IMR-90 (cell line): ENCODE measurements at regions not wholly inside any gene's neighbourhood (a gene's known extent, or its start where the extent isn't known, plus 50 kb on each side); places are given as distances from the start of the nearest gene placed in this dataset.

Experiments used
- ATAC-seq: fragments of 200-7000 bp; cut with Tn5 transposase; 2 replicates; pipeline ENCODE4 v1.9.1; 2020; ENCODE audit warnings: low read depth, mild to moderate bottlenecking, moderate library complexity
- BruUV-seq: library from RNA; stranded (reverse); fragments of 400-500 nt; replicated peaks from 2 replicates; lab custom pipeline; 2021; lab: Mats Ljungman, UMichigan
- CTCF ChIA-PET: fragments of 300-600 bp; formaldehyde crosslinking; extraction: SDS; loops from one replicate; lab custom pipeline; 2021; ENCODE audit warnings: antibody characterized with exemption; lab: Yijun Ruan, JAX
- POLR2A ChIA-PET: fragments of 300-600 bp; sonication (Branson Sonifier 250); formaldehyde crosslinking; loops from one replicate; lab custom pipeline; 2022; ENCODE audit warnings: antibody characterized with exemption; ENCODE audit not compliant: unreplicated experiment; lab: Charles Lee
- DNase-seq: peaks from one replicate; pipeline ENCODE4 v3.0.0; 2013
- H2AFZ ChIP-seq: replicated peaks from 2 replicates; pipeline ENCODE3; 2013; ENCODE audit warnings: low read length, mild to moderate bottlenecking; ENCODE audit not compliant: poor library complexity
- H2AK5ac ChIP-seq: 2 replicates; pipeline ENCODE4 v1.6.1; 2013; ENCODE audit warnings: low read depth, low read length, inconsistent platforms
- H2AK9ac ChIP-seq: replicated peaks from 2 replicates; pipeline ENCODE3; 2013; ENCODE audit warnings: mild to moderate bottlenecking, low read depth, low read length, moderate library complexity; ENCODE audit not compliant: poor library complexity
- H2BK120ac ChIP-seq: 2 replicates; pipeline ENCODE4 v1.6.1; 2013; ENCODE audit warnings: low read depth, low read length, inconsistent platforms
- H2BK15ac ChIP-seq: 3 replicates; pipeline ENCODE4 v1.6.1; 2013; ENCODE audit warnings: low read depth, low read length, inconsistent platforms
- H2BK20ac ChIP-seq: 2 replicates; pipeline ENCODE4 v1.6.1; 2013; ENCODE audit warnings: low read depth, mild to moderate bottlenecking, inconsistent platforms, low read length, moderate library complexity
- H2BK5ac ChIP-seq: 2 replicates; pipeline ENCODE4 v1.6.1; 2013; ENCODE audit warnings: mild to moderate bottlenecking, low read depth, low read length, inconsistent platforms; ENCODE audit not compliant: poor library complexity, severe bottlenecking
- H3K14ac ChIP-seq: replicated peaks from 2 replicates; pipeline ENCODE4 v1.6.1; 2013; ENCODE audit warnings: low read depth, low read length, inconsistent platforms
- H3K18ac ChIP-seq: 2 replicates; pipeline ENCODE4 v1.6.1; 2013; ENCODE audit warnings: low read depth, low read length, control low read depth
- H3K23ac ChIP-seq: 2 replicates; pipeline ENCODE4 v1.6.1; 2013; ENCODE audit warnings: low read depth, low read length, inconsistent platforms
- H3K27ac ChIP-seq: 2 replicates; pipeline ENCODE4 v1.5.1; 2013; ENCODE audit warnings: mild to moderate bottlenecking, control low read depth, low read length; ENCODE audit not compliant: insufficient read depth
- H3K27me3 ChIP-seq: 2 replicates; pipeline ENCODE4 v1.6.1; 2013; ENCODE audit warnings: low read length; ENCODE audit not compliant: control insufficient read depth, insufficient read depth
- H3K36me3 ChIP-seq: 2 replicates; pipeline ENCODE4 v1.6.1; 2013; ENCODE audit warnings: low read length, mixed read lengths; ENCODE audit not compliant: control insufficient read depth, insufficient read depth
- H3K4ac ChIP-seq: 2 replicates; pipeline ENCODE4 v1.6.1; 2013; ENCODE audit warnings: low read depth, low read length, inconsistent platforms
- H3K4me1 ChIP-seq: 2 replicates; pipeline ENCODE4 v1.6.1; 2013; ENCODE audit warnings: low read length, mixed read lengths; ENCODE audit not compliant: control insufficient read depth, insufficient read depth
- H3K4me2 ChIP-seq: 2 replicates; pipeline ENCODE4 v1.6.1; 2013; ENCODE audit warnings: low read depth, mild to moderate bottlenecking, control low read depth, low read length, moderate library complexity
- H3K4me3 ChIP-seq: 2 replicates; pipeline ENCODE4 v1.5.1; 2013; ENCODE audit warnings: low read depth, mild to moderate bottlenecking, control low read depth, low read length, moderate library complexity; ENCODE audit not compliant: insufficient read depth
- H3K56ac ChIP-seq: 2 replicates; pipeline ENCODE4 v1.6.1; 2013; ENCODE audit warnings: low read length, inconsistent platforms; ENCODE audit not compliant: insufficient read depth; ENCODE audit errors: extremely low read depth
- H3K79me1 ChIP-seq, 2 experiments: 2 replicates each; pipeline ENCODE4 v1.6.1; 2013; ENCODE audit warnings: low read length in 2 of 2, inconsistent platforms in 1 of 2, low read depth in 1 of 2
- H3K9ac ChIP-seq: 2 replicates; pipeline ENCODE4 v1.6.1; 2013; ENCODE audit warnings: low read depth, low read length, control low read depth
- H3K9me1 ChIP-seq: 2 replicates; pipeline ENCODE4 v1.6.1; 2013; ENCODE audit warnings: low read length, inconsistent platforms; ENCODE audit not compliant: insufficient read depth
- H3K9me3 ChIP-seq: 2 replicates; pipeline ENCODE4 v1.6.1; 2013; ENCODE audit warnings: low read length; ENCODE audit not compliant: control insufficient read depth, insufficient read depth
- H4K20me1 ChIP-seq: 2 replicates; pipeline ENCODE4 v1.6.1; 2013; ENCODE audit warnings: low read length, inconsistent platforms; ENCODE audit not compliant: insufficient read depth
- H4K5ac ChIP-seq: 2 replicates; pipeline ENCODE4 v1.6.1; 2013; ENCODE audit warnings: mild to moderate bottlenecking, low read depth, low read length, control low read depth
- H4K8ac ChIP-seq, 2 experiments: 2 replicates each; pipeline ENCODE4 v1.6.1; 2013; ENCODE audit warnings: low read depth in 2 of 2, low read length in 2 of 2, control low read depth in 1 of 2, inconsistent platforms in 1 of 2
- H4K91ac ChIP-seq: 2 replicates; pipeline ENCODE4 v1.6.1; 2013; ENCODE audit warnings: low read depth, low read length, inconsistent platforms; ENCODE audit not compliant: insufficient read depth
- BHLHE40 ChIP-seq: fragments of 150-350 bp; IDR thresholded peaks from 2 replicates; pipeline ENCODE4 v1.6.1; 2016; ENCODE audit warnings: mild to moderate bottlenecking, low read depth, low read length
- CEBPB ChIP-seq: IDR thresholded peaks from 2 replicates; pipeline ENCODE4 v1.6.1; 2012; ENCODE audit warnings: low read depth, low read length, improper control_type of control experiment
- CTCF ChIP-seq: conservative IDR thresholded peaks from 2 replicates; pipeline ENCODE4 v1.5.1; 2012; ENCODE audit warnings: mild to moderate bottlenecking, low read depth, low read length, improper control_type of control experiment
- ELK1 ChIP-seq: fragments of 150-350 bp; IDR thresholded peaks from 2 replicates; pipeline ENCODE4 v1.6.1; 2016; ENCODE audit warnings: low read depth, mild to moderate bottlenecking, low read length, moderate library complexity, borderline replicate concordance
- MAFK ChIP-seq: IDR thresholded peaks from 2 replicates; pipeline ENCODE4 v1.6.1; 2012; ENCODE audit warnings: low read depth, low read length, improper control_type of control experiment
- MAZ ChIP-seq: IDR thresholded peaks from 2 replicates; pipeline ENCODE4 v1.6.1; 2012; ENCODE audit warnings: low read depth, mild to moderate bottlenecking, low read length, improper control_type of control experiment, moderate library complexity, borderline replicate concordance
- POLR2A ChIP-seq: IDR thresholded peaks from 2 replicates; pipeline ENCODE4 v1.6.1; 2012; ENCODE audit warnings: mild to moderate bottlenecking, low read depth, low read length
- RAD21 ChIP-seq: IDR thresholded peaks from 2 replicates; pipeline ENCODE4 v1.6.1; 2012; ENCODE audit warnings: low read length, improper control_type of control experiment
- RCOR1 ChIP-seq: IDR thresholded peaks from 2 replicates; pipeline ENCODE4 v1.6.1; 2012; ENCODE audit warnings: mild to moderate bottlenecking, low read length, improper control_type of control experiment; ENCODE audit not compliant: insufficient replicate concordance
- RFX5 ChIP-seq: IDR thresholded peaks from 2 replicates; pipeline ENCODE4 v1.8.0; 2012; ENCODE audit warnings: low read depth, mild to moderate bottlenecking, low read length, moderate library complexity
- SMC3 ChIP-seq: fragments of 150-350 bp; IDR thresholded peaks from 2 replicates; pipeline ENCODE4 v1.6.1; 2016; ENCODE audit warnings: low read depth, mild to moderate bottlenecking, antibody characterized with exemption, low read length, moderate library complexity
- WGBS, 2 experiments: methylation state at CpG; one replicate each; pipeline versions ENCODE4 v1.1.5 to v1.1.7; 2013; ENCODE audit warnings: missing lambda C conversion rate in 2 of 2; ENCODE audit not compliant: insufficient read length in 1 of 2; ENCODE audit errors: extremely low coverage in 2 of 2; 5-methylcytosine and 5-hydroxymethylcytosine counted together
- dilution Hi-C: fragments of 300-500 bp; cut with HindIII; formaldehyde crosslinking; loops from one replicate; pipeline ENCODE4 v1.14.3; 2018; ENCODE audit warnings: low sequenced_read_pairs; ENCODE audit not compliant: unreplicated experiment
- in situ Hi-C: fragments of 300-500 bp; cut with MboI; formaldehyde crosslinking; loops from 3 replicates; pipeline ENCODE4 v1.14.3; 2019; ENCODE audit warnings: low sequenced_read_pairs, inconsistent platforms, mixed read lengths
- intact Hi-C: fragments of 100-400 bp; cut with micrococcal nuclease; formaldehyde crosslinking; loops from 2 replicates; pipeline ENCODE4 v1.10.0; 2022

GRCh38 chr7:1340461-1341360, 108.0 kb downstream of the UNCX start (continued):
- no peak for TF ChIP-seq RCOR1

- BruUV-seq = no TSS peak
- in situ Hi-C loops = no loop called here
- CTCF ChIA-PET = no interaction called here
- TF ChIP-seq SMC3 = no peak
- TF ChIP-seq CEBPB = no peak
- no peak for TF ChIP-seq RFX5
- TF ChIP-seq RAD21 = no peak
- no peak for TF ChIP-seq CTCF
- TF ChIP-seq MAZ = no peak
- no peak for TF ChIP-seq RCOR1
- no peak for TF ChIP-seq POLR2A
- TF ChIP-seq MAFK = no peak
- no peak for TF ChIP-seq BHLHE40
- no peak for TF ChIP-seq ELK1
Measured at GRCh38 chr7:1341361-1342089, 108.9 kb downstream of the UNCX start.

More at GRCh38 chr7:1341361-1342089, 108.9 kb downstream of the UNCX start:
- no peak overlapping the region for H3K4ac ChIP-seq
- WGBS, 2 experiments = 60% methylated on average over 1 of the region's 20 CpGs; no CpG with 5 or more reads in 1 of the 2 experiments
- H3K56ac ChIP-seq = no peak overlapping the region
- no peaks in the 10 kb centered on the region for H4K20me1 ChIP-seq
- H3K14ac ChIP-seq = no peak overlapping the region
- no peaks in the 10 kb centered on the region for H3K9me1 ChIP-seq
- no peak overlapping the region for H3K9ac ChIP-seq
- DNase-seq (no peak), ATAC-seq (no peak)
- H2AK9ac ChIP-seq = no peak overlapping the region
- H3K27me3 ChIP-seq = peaks cover 31% of the 10 kb centered on the region
- H4K8ac ChIP-seq = no peak overlapping the region
- no peak overlapping the region for H3K18ac ChIP-seq
- POLR2A ChIA-PET = no interaction called here
- no peak overlapping the region for H4K5ac ChIP-seq
- H3K27ac ChIP-seq = no peak overlapping the region
- no peak overlapping the region for H2AK5ac ChIP-seq
- no peak overlapping the region for H2BK15ac ChIP-seq
- no peak overlapping the region for H3K4me2 ChIP-seq
- no peaks in the 10 kb centered on the region for H3K36me3 ChIP-seq
- H2BK20ac ChIP-seq = no peak overlapping the region
- no peak overlapping the region for H4K91ac ChIP-seq
- H3K79me1 ChIP-seq = no peaks in the 10 kb centered on the region
- H2BK5ac ChIP-seq = no peak overlapping the region
- peaks cover 2% of the 10 kb centered on the region; the same call in 1 of the 2 replicates for H3K9me3 ChIP-seq
- no peak overlapping the region for H3K4me3 ChIP-seq
- intact Hi-C loops (no loop called here), dilution Hi-C loops (no loop called here)
- H2BK120ac ChIP-seq = no peak overlapping the region
- no peaks in the 10 kb centered on the region for H3K4me1 ChIP-seq
- no peak overlapping the region for H2AFZ ChIP-seq
- H3K23ac ChIP-seq = no peak overlapping the region
